ENCODE measurements at regions not wholly inside any gene's neighbourhood (a gene's known extent, or its start where the extent isn't known, plus 50 kb on each side); places are given as distances from the start of the nearest gene placed in this dataset.

DNA sequence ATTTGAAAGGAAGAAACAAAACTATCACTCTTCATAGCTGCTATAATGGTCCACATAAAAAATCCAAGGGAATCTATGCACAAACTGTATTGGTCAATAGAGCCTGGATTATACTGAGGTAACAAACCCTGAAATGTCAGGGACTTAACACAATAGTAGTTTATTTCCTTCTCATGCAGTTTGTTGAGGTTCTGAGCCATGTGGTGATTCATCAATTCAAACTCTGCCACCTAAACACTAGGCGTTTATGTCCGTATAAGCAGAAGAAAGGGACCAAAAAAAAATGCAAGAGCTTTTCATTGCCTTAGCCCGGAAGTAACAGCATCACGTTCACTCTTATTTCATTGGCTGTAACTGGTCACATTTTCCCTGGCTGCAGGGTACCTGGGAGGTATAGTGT is 464.7 kb downstream of the ZSWIM6 start:
- TF ChIP-seq POLR2A (IDR thresholded peaks at IDR 0.05; ENCODE audit: low read depth, low read length) (no peak), POLR2AphosphoS5 (IDR thresholded peaks at IDR 0.05; ENCODE audit: insufficient read depth, low read depth, low read length) (no peak), EZH2 (IDR thresholded peaks at IDR 0.05; ENCODE audit: borderline replicate concordance, low read depth, low read length, severe bottlenecking) (no peak), MYC (IDR thresholded peaks at IDR 0.05; ENCODE audit: low read depth, low read length) (no peak), JUN (IDR thresholded peaks at IDR 0.05; ENCODE audit: borderline replicate concordance, insufficient read depth, insufficient read length, low read depth) (no peak), GATA2 (IDR thresholded peaks at IDR 0.05; ENCODE audit: insufficient read depth, insufficient read length, low read depth, low read length) (no peak), FOS (IDR thresholded peaks at IDR 0.05; ENCODE audit: borderline replicate concordance, insufficient read depth, low read length) (no peak)
- TF ChIP-seq, protein P1, sequence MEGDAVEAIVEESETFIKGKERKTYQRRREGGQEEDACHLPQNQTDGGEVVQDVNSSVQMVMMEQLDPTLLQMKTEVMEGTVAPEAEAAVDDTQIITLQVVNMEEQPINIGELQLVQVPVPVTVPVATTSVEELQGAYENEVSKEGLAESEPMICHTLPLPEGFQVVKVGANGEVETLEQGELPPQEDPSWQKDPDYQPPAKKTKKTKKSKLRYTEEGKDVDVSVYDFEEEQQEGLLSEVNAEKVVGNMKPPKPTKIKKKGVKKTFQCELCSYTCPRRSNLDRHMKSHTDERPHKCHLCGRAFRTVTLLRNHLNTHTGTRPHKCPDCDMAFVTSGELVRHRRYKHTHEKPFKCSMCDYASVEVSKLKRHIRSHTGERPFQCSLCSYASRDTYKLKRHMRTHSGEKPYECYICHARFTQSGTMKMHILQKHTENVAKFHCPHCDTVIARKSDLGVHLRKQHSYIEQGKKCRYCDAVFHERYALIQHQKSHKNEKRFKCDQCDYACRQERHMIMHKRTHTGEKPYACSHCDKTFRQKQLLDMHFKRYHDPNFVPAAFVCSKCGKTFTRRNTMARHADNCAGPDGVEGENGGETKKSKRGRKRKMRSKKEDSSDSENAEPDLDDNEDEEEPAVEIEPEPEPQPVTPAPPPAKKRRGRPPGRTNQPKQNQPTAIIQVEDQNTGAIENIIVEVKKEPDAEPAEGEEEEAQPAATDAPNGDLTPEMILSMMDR (IDR thresholded peaks at IDR 0.05; ENCODE audit: extremely low read depth in 1 of 2, insufficient read depth in 1 of 2, low read depth in 1 of 2, low read length in 2 of 2): no peak
- TF ChIP-seq, protein P2, sequence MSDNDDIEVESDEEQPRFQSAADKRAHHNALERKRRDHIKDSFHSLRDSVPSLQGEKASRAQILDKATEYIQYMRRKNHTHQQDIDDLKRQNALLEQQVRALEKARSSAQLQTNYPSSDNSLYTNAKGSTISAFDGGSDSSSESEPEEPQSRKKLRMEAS (IDR thresholded peaks at IDR 0.05; ENCODE audit: insufficient read depth, insufficient read length): no peak
